Right ventricle myocardium inferior (tissue), 1 donor: ENCODE measurements at regions not wholly inside any gene's neighbourhood (a gene's known extent, or its start where the extent isn't known, plus 50 kb on each side); places are given as distances from the start of the nearest gene placed in this dataset.

Experiments
- ATAC-seq: fragments of 200-7000 bp; cut with Tn5 transposase; one replicate; pipeline ENCODE4 v1.9.1; 2020; ENCODE audit warnings: mild to moderate bottlenecking, moderate library complexity
- DNase-seq: peaks from one replicate; pipeline ENCODE4 v3.0.0; 2021; ENCODE audit errors: missing footprints
- intact Hi-C: fragments of 100-400 bp; cut with DNase I; formaldehyde crosslinking; loops from one replicate; pipeline ENCODE4 v1.11.0; 2022
- donor health status: DM: no; HTN: yes; CAD: no; lungs with severe emphysema.

GRCh38 chr2:8475349-8476031, 206.4 kb upstream of the ID2 start:
- intact Hi-C loops = loop anchor here (5.0 kb wide), 1 partner anchor 202 kb away; no protein-coding TSS in a partner anchor
- ATAC-seq (no peak), DNase-seq (no peak)

- intact Hi-C loops = loop anchor here (5.0 kb wide), 1 partner anchor 199 kb away; no protein-coding TSS in a partner anchor
- DNase-seq = peak; percentile 64
- ATAC-seq = peak; percentile 10
These were observed 204.0 kb upstream of the ID2 start for GRCh38 chr2:8477552-8478470.

- no peak for DNase-seq
- intact Hi-C loops = loop anchor here (5.0 kb wide), 1 partner anchor 199 kb away; no protein-coding TSS in a partner anchor
- no peak for ATAC-seq
These were observed 203.4 kb upstream of the ID2 start for GRCh38 chr2:8478471-8478793.

- DNase-seq (peak; percentile 56), ATAC-seq (peak; percentile 88)
- intact Hi-C loops = loop anchor here (5.0 kb wide), 1 partner anchor 198 kb away; no protein-coding TSS in a partner anchor
These were observed 202.6 kb upstream of the ID2 start for GRCh38 chr2:8479298-8479697.

DNA sequence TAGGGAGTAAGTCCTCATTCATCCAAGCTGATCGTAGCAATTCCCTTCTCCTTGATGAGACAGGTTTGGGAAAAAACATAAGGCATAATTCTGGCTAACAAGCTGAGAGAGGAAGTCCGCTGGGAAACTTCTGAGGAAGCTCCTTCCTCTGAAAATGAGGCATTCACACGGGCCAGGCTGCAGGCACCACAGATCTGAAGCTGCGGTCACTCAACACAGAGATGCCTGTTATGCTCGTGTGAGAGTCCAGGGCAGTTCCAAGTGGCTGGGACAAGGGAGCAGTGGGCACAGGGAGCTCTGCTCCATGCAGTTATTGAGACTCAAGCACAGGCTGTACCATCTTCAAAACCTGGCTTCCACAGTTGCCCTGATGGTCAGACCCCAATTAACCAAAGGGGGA, 200.9 kb upstream of the ID2 start:
- DNase-seq = no peak
- intact Hi-C loops = no loop called here

DNA sequence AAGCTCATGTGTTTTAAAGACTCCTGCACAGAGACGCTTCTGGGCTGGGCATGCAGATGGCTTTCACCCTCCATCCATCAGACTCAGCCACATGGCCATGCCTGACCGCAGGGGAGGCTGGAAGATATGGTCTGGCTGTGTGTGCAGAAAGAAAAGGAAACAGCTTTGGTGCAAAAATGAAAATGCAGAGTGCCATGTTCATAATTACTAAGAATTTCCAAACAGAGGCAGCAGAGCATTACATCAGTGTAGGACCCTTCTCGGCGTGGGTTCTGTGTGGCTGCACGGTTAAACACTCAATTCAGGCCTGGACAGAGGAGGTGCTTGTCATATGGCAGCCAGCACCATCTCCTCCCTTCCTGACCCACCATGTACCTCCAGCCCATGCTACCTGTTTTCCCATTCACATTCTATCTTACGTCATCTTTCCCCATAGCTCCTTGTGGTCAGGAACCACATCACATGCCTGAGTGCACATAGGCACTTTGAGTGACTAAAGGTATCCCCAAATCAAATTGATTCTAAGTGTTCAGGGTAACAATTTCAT, 200.3 kb upstream of the ID2 start:
- no peak for DNase-seq
- intact Hi-C loops = no loop called here
- ATAC-seq = no peak

More for the DNA sequence above, 200.9 kb upstream of the ID2 start:
- no peak for ATAC-seq

GRCh38 chr2:8482432-8482831, 199.4 kb upstream of the ID2 start:
- DNase-seq = no peak
- no peak for ATAC-seq
- intact Hi-C loops = no loop called here

- no peak for ATAC-seq
- DNase-seq = no peak
- intact Hi-C loops = no loop called here
These were observed 197.2 kb upstream of the ID2 start for GRCh38 chr2:8484502-8485283.

DNA sequence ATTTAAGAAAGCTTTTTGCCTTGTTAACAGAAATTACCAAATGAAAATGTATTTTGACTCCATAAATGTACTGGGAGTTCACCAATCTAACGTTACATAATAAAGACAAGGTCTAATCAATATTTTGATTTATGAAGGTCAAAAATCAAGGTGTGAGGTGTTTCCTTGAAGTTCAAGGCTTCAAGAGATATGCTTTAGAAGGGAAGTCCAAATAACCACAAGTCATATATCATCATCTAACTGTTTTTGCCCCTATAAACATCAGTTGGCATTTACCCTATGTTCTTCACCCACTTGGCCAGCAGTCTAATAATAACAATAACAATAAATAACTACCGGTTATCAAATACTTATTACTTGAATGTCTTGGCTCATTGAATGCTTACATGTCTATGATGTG, 196.1 kb upstream of the ID2 start:
- DNase-seq (no peak), ATAC-seq (no peak)
- intact Hi-C loops = no loop called here

DNA sequence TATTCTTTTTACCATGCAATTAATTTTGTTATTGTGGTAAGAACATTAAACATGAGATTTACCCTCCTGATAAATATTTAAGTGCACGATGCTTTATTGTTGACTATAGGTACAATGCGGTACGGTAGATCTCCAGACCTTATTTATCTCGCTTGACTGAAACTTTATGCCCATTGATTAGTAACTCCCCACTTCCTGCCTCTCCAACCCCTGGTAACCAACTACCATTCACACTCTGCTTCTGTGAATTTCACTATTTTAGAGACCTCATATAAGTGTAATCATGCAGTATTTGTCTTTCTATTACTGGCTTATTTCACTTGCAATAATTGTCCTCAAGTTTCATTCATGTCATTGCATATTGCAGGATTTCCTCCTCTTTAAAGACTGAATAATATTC, 195.7 kb upstream of the ID2 start:
- intact Hi-C loops = no loop called here
- ATAC-seq (no peak), DNase-seq (no peak)

DNA sequence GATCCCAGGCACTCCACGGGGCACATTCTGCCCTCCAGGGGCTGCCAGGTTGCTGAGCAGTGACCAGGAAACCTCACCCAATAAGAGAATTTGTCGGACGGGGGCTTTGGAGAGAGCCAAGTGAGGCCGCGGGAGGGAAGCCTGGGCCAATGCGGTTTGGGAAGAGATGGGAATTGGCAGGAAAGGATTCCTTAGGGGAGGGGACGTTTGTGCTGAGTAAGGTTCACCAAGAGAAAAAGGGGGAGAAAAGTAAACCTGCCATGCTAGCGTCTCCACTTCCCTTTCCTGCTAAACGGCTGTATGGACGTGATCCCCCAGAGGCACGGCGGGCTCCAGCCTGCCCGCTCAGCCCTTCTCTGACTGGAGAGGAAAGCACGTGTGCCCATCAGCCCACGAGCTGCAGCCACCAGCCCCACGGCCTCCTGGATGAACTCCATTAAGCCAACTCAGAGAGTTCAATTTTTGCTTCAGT, 194.4 kb upstream of the ID2 start:
- intact Hi-C loops = no loop called here
- DNase-seq (peak; percentile 71), ATAC-seq (no peak)

- DNase-seq (peak; percentile 46), ATAC-seq (no peak)
- intact Hi-C loops = no loop called here
These were observed 193.7 kb upstream of the ID2 start for GRCh38 chr2:8488001-8488738.

DNA sequence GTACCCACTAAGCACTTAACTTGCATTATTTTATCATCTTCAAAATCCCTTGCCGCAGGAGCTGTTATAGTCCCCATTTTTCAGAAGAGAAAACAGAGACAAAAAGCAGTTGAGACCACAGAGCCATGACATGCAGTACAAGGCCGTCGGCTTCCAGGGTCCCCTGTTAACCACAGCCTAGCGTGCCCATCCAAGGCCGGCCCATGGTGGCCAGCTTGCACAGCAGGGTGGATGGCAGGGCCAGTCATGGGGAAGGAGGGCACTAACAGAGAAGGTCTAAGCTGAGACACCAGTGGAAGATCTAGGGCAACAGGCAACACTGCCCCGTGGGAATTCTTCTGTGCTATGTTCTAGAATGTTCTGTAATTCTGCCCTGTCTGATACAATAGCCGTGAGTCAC, 192.6 kb upstream of the ID2 start:
- ATAC-seq (no peak), DNase-seq (no peak)
- intact Hi-C loops = no loop called here

- intact Hi-C loops = loop anchor here (10.0 kb wide), 1 partner anchor 355 kb away; no protein-coding TSS in a partner anchor
- DNase-seq = no peak
These were observed 192.1 kb upstream of the ID2 start for GRCh38 chr2:8489751-8490150.

DNA sequence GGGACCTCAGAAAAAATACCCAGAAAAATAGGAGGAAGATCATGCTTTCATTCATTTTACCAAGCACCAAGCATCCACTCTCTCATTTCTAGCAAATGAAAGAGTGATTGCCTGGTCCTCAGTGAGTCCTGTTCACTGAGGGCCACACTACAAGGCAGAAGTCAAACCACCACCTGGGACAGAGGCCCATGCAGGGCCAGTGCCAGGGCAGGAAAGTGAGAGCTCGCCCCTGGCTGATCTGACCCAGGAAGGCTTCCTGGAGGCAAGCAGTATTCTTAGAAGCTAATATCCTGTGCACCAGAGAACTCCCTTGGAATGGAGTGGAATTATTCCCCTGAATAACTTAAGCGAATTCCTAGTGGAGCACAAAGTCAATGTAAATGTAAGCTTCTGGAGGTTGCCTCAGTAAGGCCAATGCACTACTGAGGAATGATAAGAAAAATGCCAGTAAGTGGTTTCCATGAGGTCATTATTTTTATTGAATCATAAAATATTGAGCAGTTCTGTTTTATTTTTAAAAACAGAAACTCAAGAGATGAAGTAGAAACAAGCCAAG, 191.6 kb upstream of the ID2 start:
- DNase-seq (no peak), ATAC-seq (no peak)
- intact Hi-C loops = loop anchor here (10.0 kb wide), 1 partner anchor 355 kb away; no protein-coding TSS in a partner anchor

More at GRCh38 chr2:8489751-8490150, 192.1 kb upstream of the ID2 start:
- ATAC-seq = no peak

DNA sequence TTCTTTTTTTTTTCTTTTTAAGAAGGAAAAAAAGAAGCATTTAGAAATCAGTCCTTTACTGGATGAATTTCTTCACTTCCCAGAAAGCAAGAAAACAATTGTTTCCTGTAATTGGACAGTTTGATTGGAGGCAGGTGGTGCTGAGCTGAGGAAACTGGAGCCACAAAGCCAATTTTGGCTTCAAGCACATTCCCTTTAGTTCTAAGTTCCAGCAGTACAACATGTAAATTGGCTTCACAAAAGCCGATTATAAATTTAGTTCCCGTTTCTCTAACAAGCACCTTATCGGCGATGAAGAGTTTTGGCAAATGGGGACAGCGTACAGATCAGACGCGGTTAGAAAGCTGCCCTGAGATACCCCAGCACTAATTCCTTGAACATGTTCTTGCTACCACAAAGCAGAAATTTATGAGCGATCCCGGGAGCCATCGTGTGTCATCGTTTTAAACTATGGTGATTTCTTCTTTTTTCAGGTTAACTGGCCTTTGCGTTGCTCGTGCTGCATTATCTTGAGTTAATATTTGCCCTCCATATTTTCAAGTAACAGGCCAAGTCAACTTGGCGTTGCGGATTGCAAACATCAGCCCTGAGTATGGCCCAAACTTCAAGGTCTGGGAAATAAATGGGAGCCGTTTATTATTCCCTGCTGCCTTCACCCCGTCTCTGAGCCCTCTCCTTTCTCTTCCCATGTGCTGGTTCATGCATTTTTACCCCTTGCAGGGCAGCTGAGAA, 190.4 kb upstream of the ID2 start:
- ATAC-seq = peak; percentile 61
- DNase-seq = no peak
- intact Hi-C loops = loop anchor here (10.0 kb wide), 1 partner anchor 357 kb away; no protein-coding TSS in a partner anchor

GRCh38 chr2:8494151-8494550, 187.7 kb upstream of the ID2 start:
- no peak for ATAC-seq
- intact Hi-C loops = loop anchor here (10.0 kb wide), 1 partner anchor 359 kb away; no protein-coding TSS in a partner anchor
- DNase-seq = peak; percentile 50
